ENCODE measurements at regions not wholly inside any gene's neighbourhood (a gene's known extent, or its start where the extent isn't known, plus 50 kb on each side); places are given as distances from the start of the nearest gene placed in this dataset.

GRCh38 chr6:139568151-139568955 lies 193.9 kb upstream of the CITED2 start:
- no peak for DNase-seq

DNA sequence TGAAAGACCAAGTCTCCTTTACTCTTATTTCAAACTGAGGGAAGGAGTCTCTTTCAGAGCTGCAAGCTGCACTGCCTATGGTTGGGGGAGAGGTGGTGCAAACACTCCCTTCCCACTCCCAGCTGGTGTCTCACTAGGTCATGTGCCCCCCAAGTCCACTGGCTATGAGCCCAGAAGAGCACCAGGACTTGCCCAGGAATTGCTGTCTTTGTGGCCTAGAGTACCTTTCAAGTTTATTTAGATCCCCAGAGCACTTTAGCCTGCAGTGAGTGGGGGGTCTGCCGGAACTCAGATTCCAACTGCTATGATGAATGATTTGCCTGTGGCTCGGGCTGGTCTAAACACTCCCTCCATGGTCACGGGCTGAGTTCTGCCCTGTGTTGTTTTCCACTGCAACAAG lies 192.6 kb upstream of the CITED2 start:
- no peak for DNase-seq

DNA sequence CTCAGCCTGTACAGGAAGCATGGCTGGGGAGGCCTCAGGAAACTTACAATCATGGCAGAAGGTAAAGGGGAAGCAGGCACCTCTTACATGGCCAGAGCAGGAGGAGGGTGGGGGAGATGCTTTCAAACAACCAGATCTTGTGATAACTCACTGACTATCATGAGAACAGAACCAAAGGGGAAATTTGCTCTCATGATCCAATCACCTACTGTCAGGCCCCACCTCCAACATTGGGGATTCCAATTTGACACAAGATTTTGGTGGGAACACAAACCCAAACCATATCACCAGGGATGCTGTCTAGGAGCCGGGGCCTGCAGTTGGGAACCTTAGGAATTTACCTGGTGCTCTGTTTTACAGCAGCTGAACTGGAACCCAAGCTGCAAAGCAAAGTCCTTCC lies 191.1 kb upstream of the CITED2 start:
- no peak for DNase-seq

DNA sequence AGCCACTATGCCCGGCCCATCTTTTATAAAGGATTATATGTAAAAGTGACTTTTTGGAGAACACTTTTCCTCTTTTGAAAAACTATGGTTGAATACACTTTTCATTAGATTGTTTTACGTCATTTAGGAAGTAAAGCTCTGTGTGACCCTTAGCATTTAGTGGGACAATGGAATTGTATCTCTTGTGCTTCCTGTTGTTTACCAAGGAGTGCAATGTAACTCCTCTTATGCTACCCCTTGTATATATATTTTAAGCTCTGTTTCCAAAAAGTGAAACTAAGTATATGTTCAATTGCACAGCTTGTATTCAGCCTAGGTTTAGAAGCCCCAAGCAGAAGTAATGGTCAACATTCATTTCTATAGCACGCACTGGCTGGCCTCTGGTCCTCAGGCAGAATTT lies 183.1 kb upstream of the CITED2 start:
- DNase-seq: no peak

DNA sequence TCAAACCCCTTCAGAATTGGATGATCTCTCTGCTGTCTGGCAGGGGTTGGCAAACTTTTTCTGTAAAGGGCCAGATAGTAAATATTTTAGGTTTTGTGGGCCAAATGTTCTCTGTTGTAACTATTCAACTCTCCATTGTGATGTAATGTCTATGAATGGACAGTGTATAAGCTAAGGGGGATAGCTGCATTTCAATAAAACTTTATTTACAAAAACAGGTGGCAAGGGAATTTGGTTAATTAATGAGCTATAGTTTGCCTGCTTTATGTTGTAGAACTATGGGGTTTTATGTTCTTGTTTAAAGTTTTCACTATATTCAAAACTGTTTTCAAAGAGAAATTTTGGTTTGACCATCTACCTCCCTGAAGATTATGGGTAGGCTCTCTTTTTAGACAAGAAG lies 182.1 kb upstream of the CITED2 start:
- DNase-seq: no peak

GRCh38 chr6:139553916-139554315 lies 179.5 kb upstream of the CITED2 start:
- no peak for DNase-seq

- no peak for DNase-seq
These were observed 176.9 kb upstream of the CITED2 start for GRCh38 chr6:139551376-139551775.

- DNase-seq: no peak
These were observed 175.9 kb upstream of the CITED2 start for GRCh38 chr6:139550361-139550760.

DNA sequence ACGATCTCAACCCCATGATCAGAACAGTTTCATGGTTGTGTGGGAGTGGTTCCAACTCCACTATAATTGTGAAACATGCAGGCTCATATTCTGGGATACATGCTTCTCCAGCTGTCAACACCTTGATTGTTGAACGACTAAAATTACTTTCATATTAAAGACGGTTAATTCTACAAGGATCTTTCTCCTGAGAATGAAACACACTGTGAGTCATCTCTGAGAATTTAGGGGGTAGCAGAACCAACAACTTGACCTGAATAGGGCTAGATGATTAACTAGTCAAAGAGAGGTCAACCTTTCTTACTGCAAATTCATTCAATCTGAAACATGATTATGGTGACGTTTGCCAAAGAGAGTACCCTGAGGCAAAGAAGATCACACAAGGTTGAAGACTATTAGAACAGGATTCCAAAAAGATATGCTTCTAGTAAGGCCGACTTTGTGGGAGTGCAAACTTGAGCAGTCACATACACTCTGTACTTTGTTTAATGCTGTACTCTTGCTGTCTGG lies 175.2 kb upstream of the CITED2 start:
- DNase-seq: no peak

GRCh38 chr6:139547804-139548203 lies 173.4 kb upstream of the CITED2 start:
- no peak for DNase-seq

GRCh38 chr6:139547122-139547776 lies 172.8 kb upstream of the CITED2 start:
- DNase-seq: no peak

DNA sequence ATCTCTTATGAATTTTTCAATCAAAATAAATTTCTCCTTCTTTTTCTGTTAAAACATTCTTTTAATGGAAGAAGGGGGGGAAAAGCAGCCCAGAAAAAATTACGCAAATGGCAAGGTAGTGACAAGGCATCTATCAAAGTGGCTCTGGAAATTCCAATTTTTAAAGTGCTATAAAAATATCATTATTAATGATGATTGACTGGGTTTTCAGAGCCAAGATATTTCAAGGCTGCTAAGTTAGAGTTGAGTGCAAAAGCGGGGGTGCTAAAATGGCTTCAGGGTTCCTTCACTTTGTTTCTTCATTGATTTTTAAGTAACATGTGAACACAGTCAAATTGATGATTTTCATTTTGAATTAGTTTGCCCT lies 171.6 kb upstream of the CITED2 start:
- no peak for DNase-seq

DNA sequence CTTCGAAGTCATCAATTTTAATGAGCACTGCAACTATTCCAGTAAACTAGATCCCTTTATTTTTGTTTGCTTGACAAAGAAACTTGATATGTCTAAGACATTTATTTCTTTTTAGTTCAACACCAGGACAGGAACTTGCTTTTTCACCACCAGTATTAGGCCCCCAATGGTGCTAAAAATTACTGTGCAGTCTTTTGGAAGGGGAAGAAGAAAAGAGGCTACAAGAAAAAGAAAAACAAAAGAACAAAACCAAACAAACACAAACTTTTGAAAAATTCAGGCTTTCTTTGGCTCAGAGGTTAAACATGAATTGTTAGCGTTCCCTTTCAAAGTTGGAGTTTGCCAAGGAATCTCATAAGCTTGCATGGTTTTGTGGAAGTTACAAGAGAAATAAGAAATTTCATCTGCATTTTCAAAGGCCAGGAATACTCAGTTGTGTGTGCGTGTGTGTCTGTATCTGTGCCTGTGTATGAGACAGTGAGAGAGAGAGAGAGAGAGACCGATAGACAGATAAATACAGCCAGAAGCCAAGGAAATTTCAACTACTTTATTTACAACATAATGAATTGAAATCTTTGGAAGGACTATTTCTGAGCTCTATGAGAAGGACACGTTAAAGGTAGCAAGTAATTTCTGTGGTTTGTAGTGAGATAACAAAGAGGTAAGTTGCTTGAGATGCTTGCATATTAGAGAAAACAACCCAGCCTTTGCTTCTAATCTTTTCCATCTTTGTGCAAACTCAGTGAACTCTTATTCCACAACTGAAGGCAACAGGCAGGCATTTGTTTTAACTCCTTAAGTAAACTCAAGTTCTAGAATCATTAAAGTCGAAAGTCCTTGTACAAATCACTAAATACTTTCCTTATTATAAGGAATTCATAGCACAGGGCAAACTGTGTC lies 171.0 kb upstream of the CITED2 start:
- DNase-seq: no peak

- no peak for DNase-seq
These were observed 170.2 kb upstream of the CITED2 start for GRCh38 chr6:139544701-139545057.

DNA sequence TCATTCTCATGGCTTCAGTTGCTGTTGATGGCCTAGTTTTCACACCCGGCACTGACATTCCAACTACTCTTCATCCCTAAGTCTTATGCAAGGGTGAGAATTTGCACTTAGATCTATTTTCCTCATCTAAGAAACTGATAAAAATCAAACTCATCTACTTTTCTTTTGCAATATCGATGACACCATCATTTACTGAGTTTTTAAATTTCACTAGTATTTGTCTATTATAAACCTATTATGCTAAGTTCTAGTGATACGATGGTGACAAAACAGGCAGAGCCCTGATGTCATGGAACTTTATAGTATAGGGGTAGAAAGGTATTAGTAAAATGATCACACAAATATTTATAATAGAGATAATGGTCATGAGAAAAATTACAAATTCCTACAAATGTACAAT lies 167.9 kb upstream of the CITED2 start:
- DNase-seq: no peak

- no peak for DNase-seq
These were observed 166.4 kb upstream of the CITED2 start for GRCh38 chr6:139540894-139541293.

GRCh38 chr6:139540276-139540675 lies 165.8 kb upstream of the CITED2 start:
- DNase-seq: no peak

GRCh38 chr6:139539852-139540251 lies 165.4 kb upstream of the CITED2 start:
- no peak for DNase-seq

- DNase-seq: no peak
These were observed 163.9 kb upstream of the CITED2 start for GRCh38 chr6:139538366-139538765.

- DNase-seq: no peak
These were observed 162.5 kb upstream of the CITED2 start for GRCh38 chr6:139536751-139537617.

DNA sequence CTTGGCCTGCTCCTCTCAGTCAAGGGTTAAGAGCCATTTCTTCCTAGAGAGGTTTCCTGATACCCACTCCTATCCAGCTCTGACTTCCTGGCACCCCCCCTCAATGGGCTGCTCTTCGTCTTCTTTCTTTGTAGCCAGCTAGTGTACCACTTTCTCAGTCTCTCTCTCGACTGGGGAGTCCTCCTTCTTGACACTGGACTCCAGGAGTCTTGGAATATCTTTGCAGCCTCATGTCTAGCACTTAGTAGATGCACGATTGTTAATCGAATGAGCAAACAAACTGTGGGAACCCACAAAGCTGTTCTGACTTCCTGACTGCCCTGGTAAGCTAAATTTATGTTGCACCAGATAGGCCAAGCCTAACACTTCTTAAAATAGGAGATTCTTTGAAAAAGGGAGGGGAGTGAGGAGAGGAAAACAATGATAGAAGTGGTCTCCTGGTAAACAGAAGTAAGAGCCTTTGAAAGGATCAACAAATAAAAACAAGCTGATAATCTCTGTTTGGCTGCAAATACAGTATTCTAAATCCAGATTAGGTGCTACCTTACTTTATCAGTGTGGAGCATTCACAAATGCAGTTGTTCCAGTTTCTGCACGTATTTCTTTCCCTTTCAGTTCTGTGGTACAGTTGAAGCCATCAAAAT lies 160.1 kb upstream of the CITED2 start:
- no peak for DNase-seq
